ENCODE measurements at regions not wholly inside any gene's neighbourhood (a gene's known extent, or its start where the extent isn't known, plus 50 kb on each side); places are given as distances from the start of the nearest gene placed in this dataset.

DNA sequence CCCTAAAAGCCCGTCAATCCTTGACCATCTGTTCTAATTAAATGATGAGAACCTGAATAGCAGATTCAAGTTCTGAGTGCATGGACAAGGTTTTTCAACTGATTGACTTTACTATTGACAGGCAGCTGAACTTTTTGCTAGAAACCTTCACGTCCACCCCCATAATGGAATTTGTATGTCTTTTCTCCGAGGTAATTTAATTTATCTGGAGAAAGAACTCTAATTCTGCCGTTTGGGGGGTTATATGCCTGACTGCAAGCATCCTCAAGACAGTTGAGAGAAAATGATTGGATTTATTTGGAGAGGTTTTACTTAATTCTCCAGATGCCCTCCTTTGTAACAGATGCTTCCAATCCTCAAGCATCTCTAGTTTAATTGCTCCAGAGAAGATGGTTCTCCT lies 1053.4 kb upstream of the AUTS2 start:
- H3K9me2 ChIP-seq (ENCODE audit: insufficient read depth) = no peaks in the 10 kb centered on the region
- H2AFZ ChIP-seq = no peak overlapping the region
- H3K27ac Mint-ChIP-seq = no peak overlapping the region
- H3K4me1 ChIP-seq (ENCODE audit: insufficient read depth) = no peaks in the 10 kb centered on the region
- H3K9me3 Mint-ChIP-seq = peaks cover 92% of the 10 kb centered on the region
- H3F3A ChIP-seq (replicated peaks; ENCODE audit: low read depth) = no peaks in the 10 kb centered on the region
- no peak overlapping the region for H3K4me2 ChIP-seq
- no peak overlapping the region for H3K4me3 Mint-ChIP-seq
- H3K4me1 Mint-ChIP-seq = no peaks in the 10 kb centered on the region
- no peak for DNase-seq (ENCODE audit: low spot score)
- peaks cover 4% of the 10 kb centered on the region for H3K27me3 Mint-ChIP-seq (ENCODE audit: insufficient read depth, low read depth, poor library complexity)
- H3K27ac ChIP-seq (ENCODE audit: low read depth) = no peak overlapping the region
- H3K4me3 ChIP-seq = no peak overlapping the region
- no peak for TF ChIP-seq EZH2 (IDR thresholded peaks at IDR 0.05; ENCODE audit: low read depth, unreplicated experiment)
- TF ChIP-seq POLR2AphosphoS5 (IDR thresholded peaks at IDR 0.05; ENCODE audit: low read depth) = no peak
- TF ChIP-seq, protein P1, sequence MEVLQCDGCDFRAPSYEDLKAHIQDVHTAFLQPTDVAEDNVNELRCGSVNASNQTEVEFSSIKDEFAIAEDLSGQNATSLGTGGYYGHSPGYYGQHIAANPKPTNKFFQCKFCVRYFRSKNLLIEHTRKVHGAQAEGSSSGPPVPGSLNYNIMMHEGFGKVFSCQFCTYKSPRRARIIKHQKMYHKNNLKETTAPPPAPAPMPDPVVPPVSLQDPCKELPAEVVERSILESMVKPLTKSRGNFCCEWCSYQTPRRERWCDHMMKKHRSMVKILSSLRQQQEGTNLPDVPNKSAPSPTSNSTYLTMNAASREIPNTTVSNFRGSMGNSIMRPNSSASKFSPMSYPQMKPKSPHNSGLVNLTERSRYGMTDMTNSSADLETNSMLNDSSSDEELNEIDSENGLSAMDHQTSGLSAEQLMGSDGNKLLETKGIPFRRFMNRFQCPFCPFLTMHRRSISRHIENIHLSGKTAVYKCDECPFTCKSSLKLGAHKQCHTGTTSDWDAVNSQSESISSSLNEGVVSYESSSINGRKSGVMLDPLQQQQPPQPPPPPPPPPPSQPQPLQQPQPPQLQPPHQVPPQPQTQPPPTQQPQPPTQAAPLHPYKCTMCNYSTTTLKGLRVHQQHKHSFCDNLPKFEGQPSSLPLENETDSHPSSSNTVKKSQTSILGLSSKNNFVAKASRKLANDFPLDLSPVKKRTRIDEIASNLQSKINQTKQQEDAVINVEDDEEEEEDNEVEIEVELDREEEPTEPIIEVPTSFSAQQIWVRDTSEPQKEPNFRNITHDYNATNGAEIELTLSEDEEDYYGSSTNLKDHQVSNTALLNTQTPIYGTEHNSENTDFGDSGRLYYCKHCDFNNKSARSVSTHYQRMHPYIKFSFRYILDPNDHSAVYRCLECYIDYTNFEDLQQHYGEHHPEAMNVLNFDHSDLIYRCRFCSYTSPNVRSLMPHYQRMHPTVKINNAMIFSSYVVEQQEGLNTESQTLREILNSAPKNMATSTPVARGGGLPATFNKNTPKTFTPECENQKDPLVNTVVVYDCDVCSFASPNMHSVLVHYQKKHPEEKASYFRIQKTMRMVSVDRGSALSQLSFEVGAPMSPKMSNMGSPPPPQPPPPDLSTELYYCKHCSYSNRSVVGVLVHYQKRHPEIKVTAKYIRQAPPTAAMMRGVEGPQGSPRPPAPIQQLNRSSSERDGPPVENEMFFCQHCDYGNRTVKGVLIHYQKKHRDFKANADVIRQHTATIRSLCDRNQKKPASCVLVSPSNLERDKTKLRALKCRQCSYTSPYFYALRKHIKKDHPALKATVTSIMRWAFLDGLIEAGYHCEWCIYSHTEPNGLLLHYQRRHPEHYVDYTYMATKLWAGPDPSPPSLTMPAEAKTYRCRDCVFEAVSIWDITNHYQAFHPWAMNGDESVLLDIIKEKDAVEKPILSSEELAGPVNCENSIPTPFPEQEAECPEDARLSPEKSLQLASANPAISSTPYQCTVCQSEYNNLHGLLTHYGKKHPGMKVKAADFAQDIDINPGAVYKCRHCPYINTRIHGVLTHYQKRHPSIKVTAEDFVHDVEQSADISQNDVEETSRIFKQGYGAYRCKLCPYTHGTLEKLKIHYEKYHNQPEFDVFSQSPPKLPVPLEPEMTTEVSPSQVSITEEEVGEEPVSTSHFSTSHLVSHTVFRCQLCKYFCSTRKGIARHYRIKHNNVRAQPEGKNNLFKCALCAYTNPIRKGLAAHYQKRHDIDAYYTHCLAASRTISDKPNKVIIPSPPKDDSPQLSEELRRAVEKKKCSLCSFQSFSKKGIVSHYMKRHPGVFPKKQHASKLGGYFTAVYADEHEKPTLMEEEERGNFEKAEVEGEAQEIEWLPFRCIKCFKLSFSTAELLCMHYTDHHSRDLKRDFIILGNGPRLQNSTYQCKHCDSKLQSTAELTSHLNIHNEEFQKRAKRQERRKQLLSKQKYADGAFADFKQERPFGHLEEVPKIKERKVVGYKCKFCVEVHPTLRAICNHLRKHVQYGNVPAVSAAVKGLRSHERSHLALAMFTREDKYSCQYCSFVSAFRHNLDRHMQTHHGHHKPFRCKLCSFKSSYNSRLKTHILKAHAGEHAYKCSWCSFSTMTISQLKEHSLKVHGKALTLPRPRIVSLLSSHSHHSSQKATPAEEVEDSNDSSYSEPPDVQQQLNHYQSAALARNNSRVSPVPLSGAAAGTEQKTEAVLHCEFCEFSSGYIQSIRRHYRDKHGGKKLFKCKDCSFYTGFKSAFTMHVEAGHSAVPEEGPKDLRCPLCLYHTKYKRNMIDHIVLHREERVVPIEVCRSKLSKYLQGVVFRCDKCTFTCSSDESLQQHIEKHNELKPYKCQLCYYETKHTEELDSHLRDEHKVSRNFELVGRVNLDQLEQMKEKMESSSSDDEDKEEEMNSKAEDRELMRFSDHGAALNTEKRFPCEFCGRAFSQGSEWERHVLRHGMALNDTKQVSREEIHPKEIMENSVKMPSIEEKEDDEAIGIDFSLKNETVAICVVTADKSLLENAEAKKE (CRISPR knock-in tag; IDR thresholded peaks at IDR 0.05) = no peak
- no peak for TF ChIP-seq ZNF331 (CRISPR knock-in tag; IDR thresholded peaks at IDR 0.05; ENCODE audit: low read depth)
- TF ChIP-seq, protein P2, sequence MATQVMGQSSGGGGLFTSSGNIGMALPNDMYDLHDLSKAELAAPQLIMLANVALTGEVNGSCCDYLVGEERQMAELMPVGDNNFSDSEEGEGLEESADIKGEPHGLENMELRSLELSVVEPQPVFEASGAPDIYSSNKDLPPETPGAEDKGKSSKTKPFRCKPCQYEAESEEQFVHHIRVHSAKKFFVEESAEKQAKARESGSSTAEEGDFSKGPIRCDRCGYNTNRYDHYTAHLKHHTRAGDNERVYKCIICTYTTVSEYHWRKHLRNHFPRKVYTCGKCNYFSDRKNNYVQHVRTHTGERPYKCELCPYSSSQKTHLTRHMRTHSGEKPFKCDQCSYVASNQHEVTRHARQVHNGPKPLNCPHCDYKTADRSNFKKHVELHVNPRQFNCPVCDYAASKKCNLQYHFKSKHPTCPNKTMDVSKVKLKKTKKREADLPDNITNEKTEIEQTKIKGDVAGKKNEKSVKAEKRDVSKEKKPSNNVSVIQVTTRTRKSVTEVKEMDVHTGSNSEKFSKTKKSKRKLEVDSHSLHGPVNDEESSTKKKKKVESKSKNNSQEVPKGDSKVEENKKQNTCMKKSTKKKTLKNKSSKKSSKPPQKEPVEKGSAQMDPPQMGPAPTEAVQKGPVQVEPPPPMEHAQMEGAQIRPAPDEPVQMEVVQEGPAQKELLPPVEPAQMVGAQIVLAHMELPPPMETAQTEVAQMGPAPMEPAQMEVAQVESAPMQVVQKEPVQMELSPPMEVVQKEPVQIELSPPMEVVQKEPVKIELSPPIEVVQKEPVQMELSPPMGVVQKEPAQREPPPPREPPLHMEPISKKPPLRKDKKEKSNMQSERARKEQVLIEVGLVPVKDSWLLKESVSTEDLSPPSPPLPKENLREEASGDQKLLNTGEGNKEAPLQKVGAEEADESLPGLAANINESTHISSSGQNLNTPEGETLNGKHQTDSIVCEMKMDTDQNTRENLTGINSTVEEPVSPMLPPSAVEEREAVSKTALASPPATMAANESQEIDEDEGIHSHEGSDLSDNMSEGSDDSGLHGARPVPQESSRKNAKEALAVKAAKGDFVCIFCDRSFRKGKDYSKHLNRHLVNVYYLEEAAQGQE (IDR thresholded peaks at IDR 0.05; ENCODE audit: unreplicated experiment) = no peak
- TF ChIP-seq, protein P3, sequence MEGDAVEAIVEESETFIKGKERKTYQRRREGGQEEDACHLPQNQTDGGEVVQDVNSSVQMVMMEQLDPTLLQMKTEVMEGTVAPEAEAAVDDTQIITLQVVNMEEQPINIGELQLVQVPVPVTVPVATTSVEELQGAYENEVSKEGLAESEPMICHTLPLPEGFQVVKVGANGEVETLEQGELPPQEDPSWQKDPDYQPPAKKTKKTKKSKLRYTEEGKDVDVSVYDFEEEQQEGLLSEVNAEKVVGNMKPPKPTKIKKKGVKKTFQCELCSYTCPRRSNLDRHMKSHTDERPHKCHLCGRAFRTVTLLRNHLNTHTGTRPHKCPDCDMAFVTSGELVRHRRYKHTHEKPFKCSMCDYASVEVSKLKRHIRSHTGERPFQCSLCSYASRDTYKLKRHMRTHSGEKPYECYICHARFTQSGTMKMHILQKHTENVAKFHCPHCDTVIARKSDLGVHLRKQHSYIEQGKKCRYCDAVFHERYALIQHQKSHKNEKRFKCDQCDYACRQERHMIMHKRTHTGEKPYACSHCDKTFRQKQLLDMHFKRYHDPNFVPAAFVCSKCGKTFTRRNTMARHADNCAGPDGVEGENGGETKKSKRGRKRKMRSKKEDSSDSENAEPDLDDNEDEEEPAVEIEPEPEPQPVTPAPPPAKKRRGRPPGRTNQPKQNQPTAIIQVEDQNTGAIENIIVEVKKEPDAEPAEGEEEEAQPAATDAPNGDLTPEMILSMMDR (conservative IDR thresholded peaks at IDR 0.05; ENCODE audit: low read depth in 2 of 2) = no peak
- TF ChIP-seq, protein P4, sequence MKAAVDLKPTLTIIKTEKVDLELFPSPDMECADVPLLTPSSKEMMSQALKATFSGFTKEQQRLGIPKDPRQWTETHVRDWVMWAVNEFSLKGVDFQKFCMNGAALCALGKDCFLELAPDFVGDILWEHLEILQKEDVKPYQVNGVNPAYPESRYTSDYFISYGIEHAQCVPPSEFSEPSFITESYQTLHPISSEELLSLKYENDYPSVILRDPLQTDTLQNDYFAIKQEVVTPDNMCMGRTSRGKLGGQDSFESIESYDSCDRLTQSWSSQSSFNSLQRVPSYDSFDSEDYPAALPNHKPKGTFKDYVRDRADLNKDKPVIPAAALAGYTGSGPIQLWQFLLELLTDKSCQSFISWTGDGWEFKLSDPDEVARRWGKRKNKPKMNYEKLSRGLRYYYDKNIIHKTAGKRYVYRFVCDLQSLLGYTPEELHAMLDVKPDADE (IDR thresholded peaks at IDR 0.05) = no peak
- no peak for TF ChIP-seq STAT1 (IDR thresholded peaks at IDR 0.05; ENCODE audit: unreplicated experiment)
- TF ChIP-seq EZH2phosphoT487 (IDR thresholded peaks at IDR 0.05; ENCODE audit: unreplicated experiment) = no peak
- TF ChIP-seq NANOG (IDR thresholded peaks at IDR 0.05; ENCODE audit: borderline replicate concordance) = no peak
- TF ChIP-seq ZNF114 (CRISPR knock-in tag; IDR thresholded peaks at IDR 0.05) = no peak
- no peak for TF ChIP-seq CREB1 (CRISPR knock-in tag; IDR thresholded peaks at IDR 0.05; ENCODE audit: low read depth)
- TF ChIP-seq JUNB (IDR thresholded peaks at IDR 0.05; ENCODE audit: unreplicated experiment) = no peak
- ATAC-seq = no peak
- H3K36me3 ChIP-seq (ENCODE audit: insufficient read depth) = peaks cover 18% of the 10 kb centered on the region; the same call in 1 of the 2 replicates
- no peaks in the 10 kb centered on the region for H3K27me3 ChIP-seq (ENCODE audit: insufficient read depth)
- no peaks in the 10 kb centered on the region for H4K20me1 ChIP-seq (replicated peaks; ENCODE audit: insufficient read depth)
- peaks cover 37% of the 10 kb centered on the region for H3K36me3 Mint-ChIP-seq (ENCODE audit: low read depth)
- no peaks in the 10 kb centered on the region for H3K79me2 ChIP-seq (replicated peaks; ENCODE audit: insufficient read depth)
